C4-2B (cell line): ENCODE measurements at regions not wholly inside any gene's neighbourhood (a gene's known extent, or its start where the extent isn't known, plus 50 kb on each side); places are given as distances from the start of the nearest gene placed in this dataset.

Experiments
- ZFX ChIP-seq: fragments of 450-650 bp; IDR thresholded peaks from 2 replicates; pipeline ENCODE4 v1.6.1; 2017
- TF ChIP-seq, protein P1 (sequence below): fragments of 450-650 bp; conservative IDR thresholded peaks from 2 replicates; pipeline ENCODE4 v1.5.1; 2017; ENCODE audit warnings: mild to moderate bottlenecking

DNA sequence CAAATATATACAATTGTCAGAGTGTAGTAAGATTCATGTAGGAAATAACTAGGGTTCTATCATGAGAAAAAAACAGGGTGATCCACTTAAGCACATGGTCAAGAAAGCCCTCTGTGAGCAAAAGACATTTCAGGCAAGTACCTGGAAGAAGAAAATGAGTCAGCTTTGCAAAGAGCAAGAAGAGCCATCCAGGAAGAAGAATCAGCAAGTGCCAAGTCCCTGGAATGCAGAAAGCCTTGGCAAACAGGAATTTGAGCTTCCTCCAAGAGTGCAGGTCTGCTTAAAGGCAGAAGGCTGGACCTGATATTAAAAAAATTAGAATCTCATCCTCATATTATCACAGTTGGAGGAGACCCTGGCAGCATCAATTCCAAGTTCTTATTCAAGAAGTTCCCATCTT is 188.5 kb upstream of the CELF4 start:
- TF ChIP-seq, protein P1, sequence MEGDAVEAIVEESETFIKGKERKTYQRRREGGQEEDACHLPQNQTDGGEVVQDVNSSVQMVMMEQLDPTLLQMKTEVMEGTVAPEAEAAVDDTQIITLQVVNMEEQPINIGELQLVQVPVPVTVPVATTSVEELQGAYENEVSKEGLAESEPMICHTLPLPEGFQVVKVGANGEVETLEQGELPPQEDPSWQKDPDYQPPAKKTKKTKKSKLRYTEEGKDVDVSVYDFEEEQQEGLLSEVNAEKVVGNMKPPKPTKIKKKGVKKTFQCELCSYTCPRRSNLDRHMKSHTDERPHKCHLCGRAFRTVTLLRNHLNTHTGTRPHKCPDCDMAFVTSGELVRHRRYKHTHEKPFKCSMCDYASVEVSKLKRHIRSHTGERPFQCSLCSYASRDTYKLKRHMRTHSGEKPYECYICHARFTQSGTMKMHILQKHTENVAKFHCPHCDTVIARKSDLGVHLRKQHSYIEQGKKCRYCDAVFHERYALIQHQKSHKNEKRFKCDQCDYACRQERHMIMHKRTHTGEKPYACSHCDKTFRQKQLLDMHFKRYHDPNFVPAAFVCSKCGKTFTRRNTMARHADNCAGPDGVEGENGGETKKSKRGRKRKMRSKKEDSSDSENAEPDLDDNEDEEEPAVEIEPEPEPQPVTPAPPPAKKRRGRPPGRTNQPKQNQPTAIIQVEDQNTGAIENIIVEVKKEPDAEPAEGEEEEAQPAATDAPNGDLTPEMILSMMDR = no peak
- no peak for TF ChIP-seq ZFX
